ENCODE measurements at regions not wholly inside any gene's neighbourhood (a gene's known extent, or its start where the extent isn't known, plus 50 kb on each side); places are given as distances from the start of the nearest gene placed in this dataset.

GRCh38 chr6:91669154-91669870 is 1082.4 kb upstream of the MAP3K7 start:
- DNase-seq, result no peak

GRCh38 chr6:91667596-91667995 is 1080.7 kb upstream of the MAP3K7 start:
- no peak for DNase-seq

GRCh38 chr6:91664327-91664959 is 1077.6 kb upstream of the MAP3K7 start:
- DNase-seq, result no peak

- no peak for DNase-seq
Measured at GRCh38 chr6:91660893-91661292, 1074.0 kb upstream of the MAP3K7 start.

GRCh38 chr6:91659891-91660290 is 1073.0 kb upstream of the MAP3K7 start:
- DNase-seq, result no peak

GRCh38 chr6:91654793-91655192 is 1067.9 kb upstream of the MAP3K7 start:
- no peak for DNase-seq

GRCh38 chr6:91654357-91654756 is 1067.5 kb upstream of the MAP3K7 start:
- no peak for DNase-seq

DNA sequence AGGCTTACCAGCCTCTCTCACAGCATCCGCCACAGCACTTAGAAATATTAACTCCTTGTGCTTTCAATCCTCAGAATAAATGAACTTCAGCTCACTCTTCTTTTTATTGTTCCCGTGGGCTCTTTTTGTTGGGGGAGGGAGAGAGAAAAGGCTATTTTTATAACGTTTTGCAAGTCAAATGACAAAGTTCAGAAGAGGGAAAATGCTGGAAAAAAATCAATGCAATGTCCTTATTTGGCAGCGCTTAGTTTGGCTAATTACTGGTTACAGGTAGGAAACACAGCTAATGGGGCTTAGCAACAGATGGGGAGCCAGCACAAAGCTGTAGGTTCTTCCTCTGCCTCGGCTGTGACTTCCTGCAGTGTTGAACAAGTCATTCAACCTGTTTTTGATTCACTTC is 1067.0 kb upstream of the MAP3K7 start:
- no peak for DNase-seq

DNA sequence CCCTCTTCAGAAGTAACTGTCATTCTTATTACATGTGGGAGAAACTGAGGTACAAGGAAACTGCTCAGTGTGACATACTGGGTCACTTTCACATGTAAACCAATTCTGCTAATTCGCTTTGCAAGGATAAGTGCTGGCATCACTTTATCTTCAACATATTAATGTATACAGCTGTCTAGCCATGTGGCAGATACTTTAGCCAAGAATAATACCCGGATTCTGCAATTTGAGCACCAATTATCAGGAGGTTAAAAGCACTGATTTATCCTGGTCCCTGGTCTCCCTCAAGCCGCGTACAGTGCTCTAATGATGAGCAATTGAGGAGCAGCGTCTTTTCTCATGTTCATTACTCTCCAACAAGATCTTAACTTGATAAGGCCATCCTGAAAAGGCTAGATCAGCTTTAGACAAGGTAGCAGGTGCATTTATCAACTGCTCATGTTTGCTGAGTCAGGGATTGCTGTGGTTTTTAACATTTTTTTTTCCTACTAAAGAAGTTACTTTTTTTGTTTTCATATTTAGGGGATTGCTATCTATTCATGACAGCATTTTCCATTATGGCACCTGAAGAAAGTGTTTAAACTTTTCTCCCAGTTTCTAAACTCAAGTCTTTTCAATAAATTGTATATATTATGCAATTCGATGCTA is 1066.3 kb upstream of the MAP3K7 start:
- DNase-seq, result no peak

DNA sequence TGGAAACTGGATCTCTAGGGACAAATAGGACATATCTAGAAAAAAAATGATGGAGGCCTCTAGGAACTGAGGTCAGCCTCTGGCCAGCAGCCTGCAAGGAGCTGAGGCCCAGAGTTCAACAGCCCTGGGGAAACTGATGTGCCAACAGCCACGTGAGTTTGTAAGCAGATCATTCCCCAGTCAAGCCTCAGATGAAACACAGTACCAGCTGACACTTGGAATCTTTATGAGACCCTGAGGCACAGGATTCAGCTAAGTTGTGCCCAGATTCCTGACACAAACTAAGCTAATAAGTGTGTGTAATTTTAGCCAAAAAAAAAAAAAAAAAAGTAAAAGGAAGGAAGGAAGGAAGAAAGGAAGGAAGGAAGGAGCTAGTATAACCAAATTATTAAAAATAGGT is 1059.8 kb upstream of the MAP3K7 start:
- DNase-seq, result no peak

- DNase-seq, result no peak
Measured at GRCh38 chr6:91645811-91646210, 1058.9 kb upstream of the MAP3K7 start.

DNA sequence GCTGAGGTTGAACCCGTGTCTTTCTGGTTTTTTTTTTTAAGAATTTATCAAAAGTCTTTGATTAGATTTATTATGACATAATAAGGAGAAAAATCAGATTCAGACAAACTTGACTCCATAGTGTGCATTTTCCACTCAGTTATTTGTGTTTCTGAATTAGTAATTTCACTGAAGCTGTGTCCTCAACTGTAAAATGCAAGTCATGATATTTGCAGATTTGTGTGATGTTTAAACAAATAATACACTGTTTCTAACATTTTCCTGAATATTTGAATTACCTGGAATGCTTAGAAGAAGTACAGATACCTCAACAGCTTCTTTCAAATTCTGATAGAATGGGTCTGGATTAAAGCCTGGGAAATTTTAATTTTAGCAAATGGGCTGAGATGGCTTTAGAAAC is 1050.3 kb upstream of the MAP3K7 start:
- no peak for DNase-seq

- no peak for DNase-seq
Measured at GRCh38 chr6:91634791-91635190, 1047.9 kb upstream of the MAP3K7 start.

DNA sequence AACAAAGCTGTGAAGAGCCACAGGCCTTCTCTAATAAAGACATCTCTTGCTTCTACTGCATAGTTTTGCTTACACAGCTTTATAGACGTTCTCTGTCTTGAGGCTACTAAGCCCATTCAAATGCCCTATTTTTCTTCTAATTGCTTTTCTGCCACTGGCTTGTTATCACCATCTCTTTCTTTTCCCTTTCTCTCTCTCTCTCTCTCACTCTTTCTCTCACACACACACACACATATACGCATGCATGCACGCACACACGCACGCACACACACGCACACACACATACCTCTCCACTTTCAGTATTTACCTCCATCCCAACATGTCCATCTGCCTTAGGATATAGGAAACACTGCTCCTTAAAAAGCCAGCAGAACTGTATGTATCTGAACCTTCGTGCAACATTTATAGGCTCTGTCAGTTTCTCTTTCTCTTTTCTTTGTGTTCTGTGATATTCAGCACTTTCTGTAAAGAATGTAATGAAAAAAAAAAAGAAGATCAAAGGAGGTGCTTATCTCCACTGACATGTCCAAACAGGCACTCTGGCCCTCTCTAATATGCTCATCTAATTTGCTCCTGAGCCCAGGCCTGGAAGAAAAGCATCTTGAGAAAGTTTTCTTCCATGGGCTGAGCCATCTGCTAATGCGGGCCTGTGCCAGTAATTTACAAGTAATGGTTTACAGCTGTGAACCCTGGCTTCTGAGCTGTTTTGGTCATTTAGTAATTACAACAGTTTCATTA is 1046.7 kb upstream of the MAP3K7 start:
- DNase-seq, result no peak

GRCh38 chr6:91632308-91632707 is 1045.4 kb upstream of the MAP3K7 start:
- DNase-seq, result no peak

GRCh38 chr6:91631227-91631626 is 1044.4 kb upstream of the MAP3K7 start:
- DNase-seq, result no peak

DNA sequence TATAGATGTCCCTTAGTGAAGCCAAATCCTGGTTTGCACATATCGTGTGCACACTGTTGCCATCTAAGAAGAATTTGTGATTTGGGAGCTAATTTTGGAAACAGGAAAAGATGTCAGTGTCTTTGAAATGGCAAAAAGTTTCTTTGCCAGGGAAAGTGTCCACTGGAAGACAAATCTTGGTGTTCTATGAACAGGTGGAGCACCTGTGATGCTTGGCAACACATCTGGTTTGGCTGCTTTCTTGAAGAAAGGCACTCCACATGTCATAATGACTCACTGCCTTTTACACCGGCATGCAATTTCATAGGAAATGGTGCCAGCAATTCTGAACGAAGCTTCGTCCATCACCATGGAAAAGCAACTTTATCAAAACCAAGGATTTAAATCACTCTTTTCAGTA is 1040.0 kb upstream of the MAP3K7 start:
- no peak for DNase-seq

DNA sequence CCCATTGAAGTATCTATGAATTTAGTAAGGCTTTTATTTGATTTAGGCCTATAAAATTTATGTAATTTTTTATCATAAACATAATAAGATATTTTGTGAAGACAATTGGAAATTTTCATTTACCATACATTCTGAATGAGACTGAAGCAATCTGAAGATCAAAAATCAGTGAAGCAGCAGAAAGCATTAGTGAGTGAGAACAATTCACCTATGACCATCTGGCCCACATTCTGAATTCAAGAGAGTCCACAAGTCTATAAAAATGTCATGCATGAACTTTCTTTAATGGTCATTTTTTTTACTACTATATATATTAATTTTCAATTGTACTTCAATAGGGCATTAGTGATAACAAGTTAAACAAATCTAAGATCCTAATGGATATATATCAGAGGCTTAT is 1026.6 kb upstream of the MAP3K7 start:
- DNase-seq, result no peak

- no peak for DNase-seq
Measured at GRCh38 chr6:91611190-91611589, 1024.3 kb upstream of the MAP3K7 start.

DNA sequence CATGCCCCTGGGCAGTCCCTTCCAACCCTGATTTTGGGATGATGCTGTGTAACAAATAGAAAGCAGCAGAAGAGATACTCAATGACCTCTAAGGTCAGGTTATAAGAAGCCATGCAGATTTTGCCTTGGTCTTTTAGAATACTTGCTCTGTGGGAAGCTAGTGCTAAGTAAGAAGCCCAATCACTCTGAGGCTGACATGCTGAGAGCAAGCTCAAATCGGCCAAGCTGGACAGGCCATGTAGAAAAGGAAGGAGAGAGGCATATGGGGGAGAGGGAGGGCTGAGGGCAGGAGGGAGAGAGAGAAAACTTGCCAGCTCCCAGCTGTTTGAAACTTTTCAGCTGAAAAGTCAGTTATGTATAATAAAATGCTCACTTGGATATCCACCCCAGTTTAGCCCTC is 1021.6 kb upstream of the MAP3K7 start:
- DNase-seq, result no peak

GRCh38 chr6:91606148-91606901 is 1019.5 kb upstream of the MAP3K7 start:
- no peak for DNase-seq

DNA sequence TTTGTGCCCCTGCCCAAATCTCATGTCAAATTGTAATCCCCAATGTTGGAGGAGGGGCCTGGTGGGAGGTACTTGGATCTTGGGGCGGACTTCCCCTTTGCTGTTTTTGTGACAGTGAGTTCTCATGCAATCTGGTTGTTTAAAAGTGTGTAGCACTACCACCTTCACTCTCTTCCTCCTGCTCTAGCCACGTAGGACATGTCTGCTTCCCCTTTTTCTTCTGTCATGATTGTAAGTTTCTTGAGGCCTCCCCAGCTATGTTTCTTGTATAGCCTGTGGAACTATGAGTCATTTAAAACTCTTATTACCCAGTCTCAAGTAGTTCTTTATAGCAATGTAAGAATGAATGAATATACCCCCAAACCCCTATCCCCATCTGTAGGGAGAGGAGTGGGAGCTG is 1013.7 kb upstream of the MAP3K7 start:
- no peak for DNase-seq

DNA sequence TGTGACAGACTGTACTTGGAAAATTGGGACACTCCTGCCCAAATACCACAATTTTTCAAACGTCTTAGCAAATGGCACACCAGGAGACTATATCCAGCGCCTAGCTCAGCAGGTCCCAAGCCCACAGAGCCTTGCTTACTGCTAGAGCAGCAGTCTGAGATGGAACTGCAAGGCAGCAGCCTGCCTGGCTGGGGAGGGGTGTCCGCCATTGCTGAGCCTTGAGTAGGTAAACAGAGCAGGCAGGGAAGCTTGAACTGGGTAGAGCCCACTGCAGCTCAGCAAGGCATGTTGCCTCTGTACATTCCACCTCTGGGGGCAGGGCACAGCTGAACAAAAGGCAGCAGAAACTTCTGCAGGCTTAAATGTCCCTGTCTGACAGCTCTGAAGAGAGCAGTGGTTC is 1003.3 kb upstream of the MAP3K7 start:
- no peak for DNase-seq

Measured in activated CD4-positive, alpha-beta T cell treated with anti-CD3 and anti-CD28 coated beads, Interleukin-2, amount 50 U/mL, for 4 hours (primary cell).